Liver (tissue), 2 donors: ENCODE measurements at regions not wholly inside any gene's neighbourhood (a gene's known extent, or its start where the extent isn't known, plus 50 kb on each side); places are given as distances from the start of the nearest gene placed in this dataset.

Experiments
- YY1 ChIP-seq: IDR thresholded peaks from 2 replicates; pipeline ENCODE4 v1.6.1; 2016; ENCODE audit warnings: antibody characterized with exemption, mild to moderate bottlenecking
- TF ChIP-seq, protein P1 (sequence below): fragments of 150-350 bp; IDR thresholded peaks from 2 replicates; pipeline ENCODE4 v1.5.1; 2017; ENCODE audit warnings: improper control_type of control experiment, low read depth, low read length; ENCODE audit not compliant: missing input control
- donor health status: healthy.

DNA sequence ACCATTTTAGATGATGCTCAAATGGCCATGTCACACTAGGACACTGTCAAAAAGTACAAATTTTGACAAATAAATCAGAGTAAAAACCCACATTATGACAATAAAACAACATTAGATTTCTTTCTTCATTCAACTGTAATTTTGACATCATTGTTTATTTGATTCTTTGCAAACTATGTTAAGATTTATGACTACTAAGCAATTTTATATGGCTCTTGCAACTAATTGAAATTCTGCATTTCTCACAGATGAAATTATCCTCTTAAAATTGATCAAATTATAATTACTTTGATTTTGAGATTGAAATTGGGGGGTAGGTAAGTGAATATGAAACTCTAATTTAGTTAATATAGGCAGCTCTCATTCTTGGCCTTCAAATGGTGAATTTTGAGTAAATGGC, 59.8 kb downstream of the ATOH1 start:
- TF ChIP-seq, protein P1, sequence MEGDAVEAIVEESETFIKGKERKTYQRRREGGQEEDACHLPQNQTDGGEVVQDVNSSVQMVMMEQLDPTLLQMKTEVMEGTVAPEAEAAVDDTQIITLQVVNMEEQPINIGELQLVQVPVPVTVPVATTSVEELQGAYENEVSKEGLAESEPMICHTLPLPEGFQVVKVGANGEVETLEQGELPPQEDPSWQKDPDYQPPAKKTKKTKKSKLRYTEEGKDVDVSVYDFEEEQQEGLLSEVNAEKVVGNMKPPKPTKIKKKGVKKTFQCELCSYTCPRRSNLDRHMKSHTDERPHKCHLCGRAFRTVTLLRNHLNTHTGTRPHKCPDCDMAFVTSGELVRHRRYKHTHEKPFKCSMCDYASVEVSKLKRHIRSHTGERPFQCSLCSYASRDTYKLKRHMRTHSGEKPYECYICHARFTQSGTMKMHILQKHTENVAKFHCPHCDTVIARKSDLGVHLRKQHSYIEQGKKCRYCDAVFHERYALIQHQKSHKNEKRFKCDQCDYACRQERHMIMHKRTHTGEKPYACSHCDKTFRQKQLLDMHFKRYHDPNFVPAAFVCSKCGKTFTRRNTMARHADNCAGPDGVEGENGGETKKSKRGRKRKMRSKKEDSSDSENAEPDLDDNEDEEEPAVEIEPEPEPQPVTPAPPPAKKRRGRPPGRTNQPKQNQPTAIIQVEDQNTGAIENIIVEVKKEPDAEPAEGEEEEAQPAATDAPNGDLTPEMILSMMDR = no peak
- TF ChIP-seq YY1 = no peak
